H9 (cell line): ENCODE measurements at regions not wholly inside any gene's neighbourhood (a gene's known extent, or its start where the extent isn't known, plus 50 kb on each side); places are given as distances from the start of the nearest gene placed in this dataset.

ENCODE experiments used
- DNase-seq: peaks from one replicate; pipeline ENCODE4 v3.0.0-alpha.2; 2017
- H2AFZ ChIP-seq: one replicate; pipeline ENCODE4 v1.6.1; 2013; ENCODE audit warnings: mild to moderate bottlenecking, low read length, control low read depth, moderate library complexity
- H2AK5ac ChIP-seq: 2 replicates; pipeline ENCODE4 v1.6.1; 2013; ENCODE audit warnings: low read length, control low read depth, mixed read lengths; ENCODE audit not compliant: insufficient read length
- H2BK120ac ChIP-seq: one replicate; pipeline ENCODE4 v1.6.1; 2013; ENCODE audit warnings: low read depth, mild to moderate bottlenecking, low read length, control low read depth, inconsistent platforms; ENCODE audit not compliant: poor library complexity, severe bottlenecking
- H2BK12ac ChIP-seq: 2 replicates; pipeline ENCODE4 v1.6.1; 2013; ENCODE audit warnings: low read length, control low read depth, mixed read lengths, low read depth; ENCODE audit not compliant: insufficient read length
- H2BK15ac ChIP-seq: 2 replicates; pipeline ENCODE4 v1.6.1; 2013; ENCODE audit warnings: low read depth, low read length, control low read depth
- H2BK20ac ChIP-seq: one replicate; pipeline ENCODE4 v1.6.1; 2013; ENCODE audit warnings: low read depth, mild to moderate bottlenecking, low read length, control low read depth, inconsistent platforms; ENCODE audit not compliant: poor library complexity, severe bottlenecking
- H2BK5ac ChIP-seq: 2 replicates; pipeline ENCODE4 v1.6.1; 2013; ENCODE audit warnings: low read length, control low read depth, mixed read lengths; ENCODE audit not compliant: insufficient read length
- H3K14ac ChIP-seq: 2 replicates; pipeline ENCODE4 v1.6.1; 2013; ENCODE audit warnings: low read length, control low read depth; ENCODE audit not compliant: insufficient read depth
- H3K18ac ChIP-seq: 2 replicates; pipeline ENCODE4 v1.6.1; 2013; ENCODE audit warnings: low read depth, mild to moderate bottlenecking, mixed read lengths, low read length, control low read depth; ENCODE audit not compliant: insufficient read length
- H3K23ac ChIP-seq: 2 replicates; pipeline ENCODE4 v1.6.1; 2013; ENCODE audit warnings: low read length, control low read depth, mixed read lengths, low read depth; ENCODE audit not compliant: insufficient read length
- H3K23me2 ChIP-seq: 2 replicates; pipeline ENCODE4 v1.6.1; 2013; ENCODE audit warnings: low read depth, mild to moderate bottlenecking, mixed read lengths, low read length, control low read depth; ENCODE audit not compliant: insufficient read length, poor library complexity, severe bottlenecking
- H3K27ac ChIP-seq: 2 replicates; pipeline ENCODE4 v1.5.1; 2013; ENCODE audit warnings: low read length, control low read depth, mixed read lengths, low read depth; ENCODE audit not compliant: insufficient read length
- H3K27me3 ChIP-seq: 2 replicates; pipeline ENCODE4 v1.6.1; 2013; ENCODE audit warnings: low read length, control low read depth, inconsistent platforms; ENCODE audit not compliant: insufficient read depth
- H3K4ac ChIP-seq: 2 replicates; pipeline ENCODE4 v1.6.1; 2013; ENCODE audit warnings: low read depth, mild to moderate bottlenecking, control low read depth, inconsistent platforms, low read length, moderate library complexity
- H3K4me1 ChIP-seq: 2 replicates; pipeline ENCODE4 v1.6.1; 2013; ENCODE audit warnings: low read length, control low read depth, inconsistent platforms; ENCODE audit not compliant: insufficient read depth
- H3K4me2 ChIP-seq: 2 replicates; pipeline ENCODE4 v1.6.1; 2013; ENCODE audit warnings: low read length, control low read depth, mixed read lengths; ENCODE audit not compliant: insufficient read length, insufficient read depth
- H3K56ac ChIP-seq: 2 replicates; pipeline ENCODE4 v1.6.1; 2013; ENCODE audit warnings: low read depth, mild to moderate bottlenecking, mixed read lengths, low read length, control low read depth; ENCODE audit not compliant: insufficient read length
- H3K79me1 ChIP-seq: 2 replicates; pipeline ENCODE4 v1.6.1; 2013; ENCODE audit warnings: low read depth, mild to moderate bottlenecking, moderate library complexity, low read length, control low read depth, inconsistent platforms; ENCODE audit not compliant: insufficient read depth, poor library complexity, severe bottlenecking
- H3K79me2 ChIP-seq: 2 replicates; pipeline ENCODE4 v1.6.1; 2013; ENCODE audit warnings: low read length, control low read depth, inconsistent platforms; ENCODE audit not compliant: insufficient read depth
- H3K9ac ChIP-seq: 2 replicates; pipeline ENCODE4 v1.6.1; 2013; ENCODE audit warnings: low read length, control low read depth, mixed read lengths; ENCODE audit not compliant: insufficient read length; ENCODE audit errors: extremely low read depth
- H3K9me3 ChIP-seq: one replicate; pipeline ENCODE4 v1.6.1; 2013; ENCODE audit warnings: low read depth, low read length, inconsistent platforms; ENCODE audit not compliant: control insufficient read depth
- H3T11ph ChIP-seq: one replicate; pipeline ENCODE4 v1.6.1; 2013; ENCODE audit warnings: mild to moderate bottlenecking, low read length, control low read depth, inconsistent platforms
- H4K20me1 ChIP-seq: one replicate; pipeline ENCODE4 v1.6.1; 2013; ENCODE audit not compliant: control insufficient read depth, insufficient read length, insufficient read depth
- H4K5ac ChIP-seq: 2 replicates; pipeline ENCODE4 v1.6.1; 2013; ENCODE audit warnings: low read depth, mild to moderate bottlenecking, mixed read lengths, low read length, control low read depth; ENCODE audit not compliant: insufficient read length
- H4K8ac ChIP-seq: replicated peaks from 2 replicates; pipeline ENCODE4 v1.6.1; 2013; ENCODE audit warnings: low read length, control low read depth, mixed read lengths, low read depth; ENCODE audit not compliant: insufficient read length
- H4K91ac ChIP-seq: 2 replicates; pipeline ENCODE4 v1.6.1; 2013; ENCODE audit warnings: low read depth, mild to moderate bottlenecking, moderate library complexity, mixed read lengths, low read length, control low read depth; ENCODE audit not compliant: insufficient read length
- H3K27ac Mint-ChIP-seq, 3 experiments: 2 replicates in 2 of 3; 3 replicates in 1 of 3; pipeline ENCODE4 v1.8.0; 2020 to 2021; ENCODE audit warnings: mixed read lengths in 3 of 3, mild to moderate bottlenecking in 1 of 3, moderate library complexity in 1 of 3
- H3K27me3 Mint-ChIP-seq: 2 replicates; pipeline ENCODE4 v1.8.0; 2021; ENCODE audit warnings: low read depth, mild to moderate bottlenecking, moderate library complexity, mixed read lengths
- H3K36me3 Mint-ChIP-seq, 3 experiments: 2 replicates in 2 of 3; 3 replicates in 1 of 3; pipeline ENCODE4 v1.8.0; 2020 to 2021; ENCODE audit warnings: low read depth in 3 of 3, mixed read lengths in 3 of 3; ENCODE audit not compliant: insufficient read depth in 1 of 3
- H3K4me1 Mint-ChIP-seq, 2 experiments: 2 replicates each; pipeline ENCODE4 v1.8.0; 2020; ENCODE audit warnings: mixed read lengths in 2 of 2
- H3K4me3 Mint-ChIP-seq, 2 experiments: 2 replicates in 1 of 2; 3 replicates in 1 of 2; pipeline ENCODE4 v1.8.0; 2020 to 2021; ENCODE audit warnings: mild to moderate bottlenecking in 2 of 2, mixed read lengths in 2 of 2, moderate library complexity in 1 of 2
- H3K9me3 Mint-ChIP-seq, 2 experiments: 2 replicates in 1 of 2; 3 replicates in 1 of 2; pipeline ENCODE4 v1.8.0; 2020; ENCODE audit warnings: mild to moderate bottlenecking in 2 of 2, mixed read lengths in 2 of 2, moderate library complexity in 1 of 2
- WGBS: extraction: QIAGEN DNeasy Blood & Tissue Kit; methylation state at CpG from one replicate; pipeline ENCODE4 v1.1.7; 2013; ENCODE audit warnings: missing lambda C conversion rate, low lambda C conversion rate, mixed read lengths; ENCODE audit not compliant: insufficient read length; ENCODE audit errors: extremely low coverage; 5-methylcytosine and 5-hydroxymethylcytosine counted together
- TF ChIP-seq, protein P1 (sequence below): fragments of 200-600 bp; sonication (generic); conservative IDR thresholded peaks from 3 replicates; pipeline ENCODE4 v1.8.0; 2021; ENCODE audit warnings: antibody characterized with exemption, mild to moderate bottlenecking

- Histone ChIP-seq H3K23me2 (no peaks in the 10 kb centered on the region), H3K27ac (no peak overlapping the region), H3K4ac (no peak overlapping the region), H4K91ac (no peak overlapping the region), H3K23ac (no peak overlapping the region), H4K8ac (no peak overlapping the region), H3K79me1 (no peaks in the 10 kb centered on the region), H2AK5ac (no peak overlapping the region), H3K14ac (no peak overlapping the region), H3K4me2 (no peak overlapping the region), H3K56ac (no peak overlapping the region), H3K4me1 (peaks cover 3% of the 10 kb centered on the region; the same call in 1 of the 2 replicates), H2BK20ac (no peak overlapping the region), H4K20me1 (no peaks in the 10 kb centered on the region), H3K18ac (no peak overlapping the region), H2BK15ac (no peak overlapping the region), H2BK5ac (no peak overlapping the region), H3K79me2 (no peaks in the 10 kb centered on the region), H2BK120ac (no peak overlapping the region), H3K9me3 (no peaks in the 10 kb centered on the region), H3K27me3 (no peaks in the 10 kb centered on the region), H4K5ac (no peak overlapping the region), H3T11ph (no peak overlapping the region), H2BK12ac (no peak overlapping the region), H3K9ac (no peak overlapping the region), H2AFZ (no peak overlapping the region)
- DNase-seq, result no peak
- H3K27me3 Mint-ChIP-seq, result peaks cover 3% of the 10 kb centered on the region
- H3K4me3 Mint-ChIP-seq, result no peak overlapping the region
- H3K36me3 Mint-ChIP-seq, result no peaks in the 10 kb centered on the region
- no peaks in the 10 kb centered on the region for H3K9me3 Mint-ChIP-seq
- H3K4me1 Mint-ChIP-seq, result peaks cover 14 to 28% of the 10 kb centered on the region in 2 experiments
- TF ChIP-seq, protein P1, sequence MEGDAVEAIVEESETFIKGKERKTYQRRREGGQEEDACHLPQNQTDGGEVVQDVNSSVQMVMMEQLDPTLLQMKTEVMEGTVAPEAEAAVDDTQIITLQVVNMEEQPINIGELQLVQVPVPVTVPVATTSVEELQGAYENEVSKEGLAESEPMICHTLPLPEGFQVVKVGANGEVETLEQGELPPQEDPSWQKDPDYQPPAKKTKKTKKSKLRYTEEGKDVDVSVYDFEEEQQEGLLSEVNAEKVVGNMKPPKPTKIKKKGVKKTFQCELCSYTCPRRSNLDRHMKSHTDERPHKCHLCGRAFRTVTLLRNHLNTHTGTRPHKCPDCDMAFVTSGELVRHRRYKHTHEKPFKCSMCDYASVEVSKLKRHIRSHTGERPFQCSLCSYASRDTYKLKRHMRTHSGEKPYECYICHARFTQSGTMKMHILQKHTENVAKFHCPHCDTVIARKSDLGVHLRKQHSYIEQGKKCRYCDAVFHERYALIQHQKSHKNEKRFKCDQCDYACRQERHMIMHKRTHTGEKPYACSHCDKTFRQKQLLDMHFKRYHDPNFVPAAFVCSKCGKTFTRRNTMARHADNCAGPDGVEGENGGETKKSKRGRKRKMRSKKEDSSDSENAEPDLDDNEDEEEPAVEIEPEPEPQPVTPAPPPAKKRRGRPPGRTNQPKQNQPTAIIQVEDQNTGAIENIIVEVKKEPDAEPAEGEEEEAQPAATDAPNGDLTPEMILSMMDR, result no peak
- H3K27ac Mint-ChIP-seq, result no peak overlapping the region
- no CpG with 5 or more reads among the region's 2 CpGs for WGBS
Measured at GRCh38 chr15:91516866-91517265, 336.6 kb upstream of the SLCO3A1 start.
